ENCODE measurements at regions not wholly inside any gene's neighbourhood (a gene's known extent, or its start where the extent isn't known, plus 50 kb on each side); places are given as distances from the start of the nearest gene placed in this dataset.

DNA sequence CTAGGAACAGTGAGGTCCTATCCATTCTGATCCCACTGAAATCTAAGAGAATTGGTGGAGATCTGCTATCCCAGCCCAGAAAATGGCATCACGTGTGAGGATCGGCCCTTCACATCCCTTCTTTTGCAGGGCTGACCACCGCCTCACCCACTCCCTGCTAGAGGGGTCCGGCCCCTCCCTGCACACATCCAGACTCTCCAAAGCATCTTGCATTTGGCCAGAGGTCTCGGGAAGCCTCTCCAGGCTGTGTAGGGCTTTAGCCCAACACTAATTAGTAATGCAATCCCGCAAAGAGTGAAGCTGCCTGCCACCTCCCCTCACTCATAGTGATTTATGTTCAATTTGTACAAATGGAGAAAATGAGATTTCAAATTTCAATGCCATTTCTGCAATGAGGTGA lies 434.4 kb upstream of the ZFHX3 start:
- no peak for TF ChIP-seq POLR2AphosphoS5 (IDR thresholded peaks at IDR 0.05)
- TF ChIP-seq CTCF (IDR thresholded peaks at IDR 0.05), result no peak

Measured in suprapubic skin (tissue), 3 donors.